WTC11 (cell line): ENCODE measurements at regions not wholly inside any gene's neighbourhood (a gene's known extent, or its start where the extent isn't known, plus 50 kb on each side); places are given as distances from the start of the nearest gene placed in this dataset.

Experiments
- ATAC-seq: fragments of 200-7000 bp; cut with Tn5 transposase; 2 replicates; pipeline ENCODE4 v1.10.0; 2021; ENCODE audit warnings: mild to moderate bottlenecking, moderate library complexity
- CTCF ChIA-PET: fragments of 300-600 bp; sonication (Branson Sonifier 250); formaldehyde crosslinking; loops from one replicate; lab custom pipeline; 2021; ENCODE audit warnings: antibody characterized with exemption; lab: Charles Lee
- POLR2A ChIA-PET: fragments of 350-600 bp; sonication (Branson Sonifier 250); formaldehyde crosslinking; loops from one replicate; lab custom pipeline; 2021; ENCODE audit warnings: antibody characterized with exemption; lab: Charles Lee
- DNase-seq: peaks from one replicate; pipeline ENCODE4 v3.0.0; 2021; ENCODE audit warnings: low spot score
- H3K27ac Mint-ChIP-seq: 2 replicates; pipeline ENCODE4 v1.8.0; 2021; ENCODE audit warnings: mixed read lengths
- H3K27me3 Mint-ChIP-seq: 2 replicates; pipeline ENCODE4 v1.8.0; 2021; ENCODE audit warnings: low read depth, mild to moderate bottlenecking, moderate library complexity, mixed read lengths
- H3K36me3 Mint-ChIP-seq: 2 replicates; pipeline ENCODE4 v1.8.0; 2021; ENCODE audit warnings: mixed read lengths
- H3K4me1 Mint-ChIP-seq: 2 replicates; pipeline ENCODE4 v1.8.0; 2022; ENCODE audit warnings: mixed read lengths
- H3K4me3 Mint-ChIP-seq: 2 replicates; pipeline ENCODE4 v1.8.0; 2021; ENCODE audit warnings: mild to moderate bottlenecking, moderate library complexity, mixed read lengths
- H3K9me3 Mint-ChIP-seq: 2 replicates; pipeline ENCODE4 v1.8.0; 2021; ENCODE audit warnings: mixed read lengths
- ATF1 ChIP-seq: sonication (generic); formaldehyde crosslinking; IDR thresholded peaks from 2 replicates; pipeline ENCODE4 v1.8.1; 2023; ENCODE audit warnings: mild to moderate bottlenecking, moderate library complexity, missing genetic modification reagents
- CDX4 ChIP-seq: fragments of 250-450 bp; sonication (Bioruptor Pico); IDR thresholded peaks from 2 replicates; pipeline ENCODE4 v1.9.0; 2021; ENCODE audit warnings: moderate library complexity, mild to moderate bottlenecking, inconsistent platforms, borderline replicate concordance
- CREM ChIP-seq: sonication (generic); formaldehyde crosslinking; IDR thresholded peaks from 2 replicates; pipeline ENCODE4 v1.8.1; 2022; ENCODE audit warnings: mild to moderate bottlenecking, missing genetic modification reagents, moderate library complexity
- GTF2I ChIP-seq: fragments of 250-450 bp; sonication (Bioruptor Pico); conservative IDR thresholded peaks from 2 replicates; pipeline ENCODE4 v1.4.0; 2021; ENCODE audit warnings: mild to moderate bottlenecking
- JUN ChIP-seq: sonication (generic); formaldehyde crosslinking; IDR thresholded peaks from 2 replicates; pipeline ENCODE4 v1.8.0; 2023; ENCODE audit warnings: mild to moderate bottlenecking, missing genetic modification reagents
- NR1H2 ChIP-seq: sonication (generic); formaldehyde crosslinking; IDR thresholded peaks from 2 replicates; pipeline ENCODE4 v1.9.0; 2021; ENCODE audit warnings: mild to moderate bottlenecking, moderate library complexity, missing genetic modification reagents
- OVOL2 ChIP-seq: fragments of 250-450 bp; sonication (Bioruptor Pico); IDR thresholded peaks from 2 replicates; pipeline ENCODE4 v1.9.0; 2021; ENCODE audit warnings: mild to moderate bottlenecking, borderline replicate concordance
- SOX15 ChIP-seq: fragments of 250-450 bp; sonication (Bioruptor Pico); IDR thresholded peaks from 2 replicates; pipeline ENCODE4 v1.9.0; 2021; ENCODE audit warnings: mild to moderate bottlenecking
- SP1 ChIP-seq: sonication (generic); formaldehyde crosslinking; conservative IDR thresholded peaks from 2 replicates; pipeline ENCODE4 v1.8.1; 2022; ENCODE audit warnings: missing genetic modification reagents
- TCF7 ChIP-seq: sonication (generic); formaldehyde crosslinking; IDR thresholded peaks from 2 replicates; pipeline ENCODE4 v1.8.0; 2022; ENCODE audit warnings: mild to moderate bottlenecking, low read depth, missing genetic modification reagents, moderate library complexity
- TP53 ChIP-seq: sonication (generic); formaldehyde crosslinking; IDR thresholded peaks from 2 replicates; pipeline ENCODE4 v1.8.1; 2023; ENCODE audit warnings: mild to moderate bottlenecking, missing genetic modification reagents
- ZNF121 ChIP-seq: sonication (generic); formaldehyde crosslinking; IDR thresholded peaks from 2 replicates; pipeline ENCODE4 v1.8.0; 2023; ENCODE audit warnings: missing genetic modification reagents
- ZNF396 ChIP-seq: fragments of 250-450 bp; sonication (Bioruptor Pico); IDR thresholded peaks from 2 replicates; pipeline ENCODE4 v1.8.0; 2021; ENCODE audit warnings: mild to moderate bottlenecking, moderate library complexity, borderline replicate concordance
- ZNF423 ChIP-seq: fragments of 250-450 bp; sonication (Bioruptor Pico); IDR thresholded peaks from 2 replicates; pipeline ENCODE4 v2.1.2; 2022; ENCODE audit warnings: mild to moderate bottlenecking, moderate library complexity
- ZNF671 ChIP-seq: fragments of 250-450 bp; sonication (Bioruptor Pico); IDR thresholded peaks from 2 replicates; pipeline ENCODE4 v1.8.0; 2021; ENCODE audit warnings: mild to moderate bottlenecking
- TF ChIP-seq, protein P1 (sequence below): sonication (generic); formaldehyde crosslinking; IDR thresholded peaks from 2 replicates; pipeline ENCODE4 v1.8.0; 2023; ENCODE audit warnings: missing genetic modification reagents
- TF ChIP-seq, protein P2 (sequence below): fragments of 250-450 bp; sonication (Bioruptor Pico); IDR thresholded peaks from 2 replicates; pipeline ENCODE4 v1.9.0; 2021; ENCODE audit warnings: mild to moderate bottlenecking
- TF ChIP-seq, protein P3 (sequence below): sonication (generic); formaldehyde crosslinking; IDR thresholded peaks from 2 replicates; pipeline ENCODE4 v1.8.1; 2023; ENCODE audit warnings: mild to moderate bottlenecking, missing genetic modification reagents, borderline replicate concordance
- TF ChIP-seq, protein P4 (sequence below): sonication (generic); formaldehyde crosslinking; IDR thresholded peaks from 2 replicates; pipeline ENCODE4 v1.8.1; 2023; ENCODE audit warnings: mild to moderate bottlenecking, missing genetic modification reagents
- TF ChIP-seq, protein P5 (sequence below): fragments of 250-450 bp; sonication (Bioruptor Pico); IDR thresholded peaks from 2 replicates; pipeline ENCODE4 v1.9.0; 2021; ENCODE audit warnings: mild to moderate bottlenecking, borderline replicate concordance

DNA sequence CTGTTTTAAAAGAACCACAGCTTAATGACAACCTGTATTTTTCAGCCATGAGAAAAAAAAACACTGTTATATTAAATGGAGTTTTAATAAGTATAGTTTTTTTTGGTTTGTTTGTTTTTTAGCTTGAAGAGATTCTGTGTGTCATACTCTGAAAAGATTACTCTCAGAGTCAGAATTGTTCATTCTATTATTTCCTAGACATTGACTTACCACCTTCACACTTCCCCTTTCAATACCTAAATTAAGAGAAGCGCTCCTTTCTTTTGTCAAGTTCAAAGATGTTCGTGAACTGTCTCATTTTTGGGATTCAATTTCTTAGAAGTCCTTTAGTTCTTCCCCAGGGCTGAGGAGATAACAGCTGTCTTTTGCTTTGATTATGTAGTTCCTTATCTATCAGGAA lies 1201.6 kb upstream of the NUDT12 start:
- POLR2A ChIA-PET: no interaction called here
- no peak for TF ChIP-seq OVOL2
- TF ChIP-seq, protein P1, sequence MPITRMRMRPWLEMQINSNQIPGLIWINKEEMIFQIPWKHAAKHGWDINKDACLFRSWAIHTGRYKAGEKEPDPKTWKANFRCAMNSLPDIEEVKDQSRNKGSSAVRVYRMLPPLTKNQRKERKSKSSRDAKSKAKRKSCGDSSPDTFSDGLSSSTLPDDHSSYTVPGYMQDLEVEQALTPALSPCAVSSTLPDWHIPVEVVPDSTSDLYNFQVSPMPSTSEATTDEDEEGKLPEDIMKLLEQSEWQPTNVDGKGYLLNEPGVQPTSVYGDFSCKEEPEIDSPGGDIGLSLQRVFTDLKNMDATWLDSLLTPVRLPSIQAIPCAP: no peak
- TF ChIP-seq SOX15 (CRISPR knock-in tag): no peak
- TF ChIP-seq, protein P2, sequence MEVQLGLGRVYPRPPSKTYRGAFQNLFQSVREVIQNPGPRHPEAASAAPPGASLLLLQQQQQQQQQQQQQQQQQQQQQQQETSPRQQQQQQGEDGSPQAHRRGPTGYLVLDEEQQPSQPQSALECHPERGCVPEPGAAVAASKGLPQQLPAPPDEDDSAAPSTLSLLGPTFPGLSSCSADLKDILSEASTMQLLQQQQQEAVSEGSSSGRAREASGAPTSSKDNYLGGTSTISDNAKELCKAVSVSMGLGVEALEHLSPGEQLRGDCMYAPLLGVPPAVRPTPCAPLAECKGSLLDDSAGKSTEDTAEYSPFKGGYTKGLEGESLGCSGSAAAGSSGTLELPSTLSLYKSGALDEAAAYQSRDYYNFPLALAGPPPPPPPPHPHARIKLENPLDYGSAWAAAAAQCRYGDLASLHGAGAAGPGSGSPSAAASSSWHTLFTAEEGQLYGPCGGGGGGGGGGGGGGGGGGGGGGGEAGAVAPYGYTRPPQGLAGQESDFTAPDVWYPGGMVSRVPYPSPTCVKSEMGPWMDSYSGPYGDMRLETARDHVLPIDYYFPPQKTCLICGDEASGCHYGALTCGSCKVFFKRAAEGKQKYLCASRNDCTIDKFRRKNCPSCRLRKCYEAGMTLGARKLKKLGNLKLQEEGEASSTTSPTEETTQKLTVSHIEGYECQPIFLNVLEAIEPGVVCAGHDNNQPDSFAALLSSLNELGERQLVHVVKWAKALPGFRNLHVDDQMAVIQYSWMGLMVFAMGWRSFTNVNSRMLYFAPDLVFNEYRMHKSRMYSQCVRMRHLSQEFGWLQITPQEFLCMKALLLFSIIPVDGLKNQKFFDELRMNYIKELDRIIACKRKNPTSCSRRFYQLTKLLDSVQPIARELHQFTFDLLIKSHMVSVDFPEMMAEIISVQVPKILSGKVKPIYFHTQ: no peak
- TF ChIP-seq GTF2I (CRISPR knock-in tag): no peak
- no peak for TF ChIP-seq NR1H2 (CRISPR knock-in tag)
- TF ChIP-seq TP53 (CRISPR knock-in tag): no peak
- TF ChIP-seq, protein P3, sequence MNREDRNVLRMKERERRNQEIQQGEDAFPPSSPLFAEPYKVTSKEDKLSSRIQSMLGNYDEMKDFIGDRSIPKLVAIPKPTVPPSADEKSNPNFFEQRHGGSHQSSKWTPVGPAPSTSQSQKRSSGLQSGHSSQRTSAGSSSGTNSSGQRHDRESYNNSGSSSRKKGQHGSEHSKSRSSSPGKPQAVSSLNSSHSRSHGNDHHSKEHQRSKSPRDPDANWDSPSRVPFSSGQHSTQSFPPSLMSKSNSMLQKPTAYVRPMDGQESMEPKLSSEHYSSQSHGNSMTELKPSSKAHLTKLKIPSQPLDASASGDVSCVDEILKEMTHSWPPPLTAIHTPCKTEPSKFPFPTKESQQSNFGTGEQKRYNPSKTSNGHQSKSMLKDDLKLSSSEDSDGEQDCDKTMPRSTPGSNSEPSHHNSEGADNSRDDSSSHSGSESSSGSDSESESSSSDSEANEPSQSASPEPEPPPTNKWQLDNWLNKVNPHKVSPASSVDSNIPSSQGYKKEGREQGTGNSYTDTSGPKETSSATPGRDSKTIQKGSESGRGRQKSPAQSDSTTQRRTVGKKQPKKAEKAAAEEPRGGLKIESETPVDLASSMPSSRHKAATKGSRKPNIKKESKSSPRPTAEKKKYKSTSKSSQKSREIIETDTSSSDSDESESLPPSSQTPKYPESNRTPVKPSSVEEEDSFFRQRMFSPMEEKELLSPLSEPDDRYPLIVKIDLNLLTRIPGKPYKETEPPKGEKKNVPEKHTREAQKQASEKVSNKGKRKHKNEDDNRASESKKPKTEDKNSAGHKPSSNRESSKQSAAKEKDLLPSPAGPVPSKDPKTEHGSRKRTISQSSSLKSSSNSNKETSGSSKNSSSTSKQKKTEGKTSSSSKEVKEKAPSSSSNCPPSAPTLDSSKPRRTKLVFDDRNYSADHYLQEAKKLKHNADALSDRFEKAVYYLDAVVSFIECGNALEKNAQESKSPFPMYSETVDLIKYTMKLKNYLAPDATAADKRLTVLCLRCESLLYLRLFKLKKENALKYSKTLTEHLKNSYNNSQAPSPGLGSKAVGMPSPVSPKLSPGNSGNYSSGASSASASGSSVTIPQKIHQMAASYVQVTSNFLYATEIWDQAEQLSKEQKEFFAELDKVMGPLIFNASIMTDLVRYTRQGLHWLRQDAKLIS (CRISPR knock-in tag): no peak
- no peak for TF ChIP-seq SP1 (CRISPR knock-in tag)
- no peak for TF ChIP-seq TCF7 (CRISPR knock-in tag)
- TF ChIP-seq, protein P4, sequence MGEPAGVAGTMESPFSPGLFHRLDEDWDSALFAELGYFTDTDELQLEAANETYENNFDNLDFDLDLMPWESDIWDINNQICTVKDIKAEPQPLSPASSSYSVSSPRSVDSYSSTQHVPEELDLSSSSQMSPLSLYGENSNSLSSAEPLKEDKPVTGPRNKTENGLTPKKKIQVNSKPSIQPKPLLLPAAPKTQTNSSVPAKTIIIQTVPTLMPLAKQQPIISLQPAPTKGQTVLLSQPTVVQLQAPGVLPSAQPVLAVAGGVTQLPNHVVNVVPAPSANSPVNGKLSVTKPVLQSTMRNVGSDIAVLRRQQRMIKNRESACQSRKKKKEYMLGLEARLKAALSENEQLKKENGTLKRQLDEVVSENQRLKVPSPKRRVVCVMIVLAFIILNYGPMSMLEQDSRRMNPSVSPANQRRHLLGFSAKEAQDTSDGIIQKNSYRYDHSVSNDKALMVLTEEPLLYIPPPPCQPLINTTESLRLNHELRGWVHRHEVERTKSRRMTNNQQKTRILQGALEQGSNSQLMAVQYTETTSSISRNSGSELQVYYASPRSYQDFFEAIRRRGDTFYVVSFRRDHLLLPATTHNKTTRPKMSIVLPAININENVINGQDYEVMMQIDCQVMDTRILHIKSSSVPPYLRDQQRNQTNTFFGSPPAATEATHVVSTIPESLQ (CRISPR knock-in tag): no peak
- no peak for TF ChIP-seq ZNF396 (CRISPR knock-in tag)
- TF ChIP-seq CDX4 (CRISPR knock-in tag): no peak
- no peak for TF ChIP-seq JUN (CRISPR knock-in tag)
- TF ChIP-seq CREM: no peak
- TF ChIP-seq, protein P5, sequence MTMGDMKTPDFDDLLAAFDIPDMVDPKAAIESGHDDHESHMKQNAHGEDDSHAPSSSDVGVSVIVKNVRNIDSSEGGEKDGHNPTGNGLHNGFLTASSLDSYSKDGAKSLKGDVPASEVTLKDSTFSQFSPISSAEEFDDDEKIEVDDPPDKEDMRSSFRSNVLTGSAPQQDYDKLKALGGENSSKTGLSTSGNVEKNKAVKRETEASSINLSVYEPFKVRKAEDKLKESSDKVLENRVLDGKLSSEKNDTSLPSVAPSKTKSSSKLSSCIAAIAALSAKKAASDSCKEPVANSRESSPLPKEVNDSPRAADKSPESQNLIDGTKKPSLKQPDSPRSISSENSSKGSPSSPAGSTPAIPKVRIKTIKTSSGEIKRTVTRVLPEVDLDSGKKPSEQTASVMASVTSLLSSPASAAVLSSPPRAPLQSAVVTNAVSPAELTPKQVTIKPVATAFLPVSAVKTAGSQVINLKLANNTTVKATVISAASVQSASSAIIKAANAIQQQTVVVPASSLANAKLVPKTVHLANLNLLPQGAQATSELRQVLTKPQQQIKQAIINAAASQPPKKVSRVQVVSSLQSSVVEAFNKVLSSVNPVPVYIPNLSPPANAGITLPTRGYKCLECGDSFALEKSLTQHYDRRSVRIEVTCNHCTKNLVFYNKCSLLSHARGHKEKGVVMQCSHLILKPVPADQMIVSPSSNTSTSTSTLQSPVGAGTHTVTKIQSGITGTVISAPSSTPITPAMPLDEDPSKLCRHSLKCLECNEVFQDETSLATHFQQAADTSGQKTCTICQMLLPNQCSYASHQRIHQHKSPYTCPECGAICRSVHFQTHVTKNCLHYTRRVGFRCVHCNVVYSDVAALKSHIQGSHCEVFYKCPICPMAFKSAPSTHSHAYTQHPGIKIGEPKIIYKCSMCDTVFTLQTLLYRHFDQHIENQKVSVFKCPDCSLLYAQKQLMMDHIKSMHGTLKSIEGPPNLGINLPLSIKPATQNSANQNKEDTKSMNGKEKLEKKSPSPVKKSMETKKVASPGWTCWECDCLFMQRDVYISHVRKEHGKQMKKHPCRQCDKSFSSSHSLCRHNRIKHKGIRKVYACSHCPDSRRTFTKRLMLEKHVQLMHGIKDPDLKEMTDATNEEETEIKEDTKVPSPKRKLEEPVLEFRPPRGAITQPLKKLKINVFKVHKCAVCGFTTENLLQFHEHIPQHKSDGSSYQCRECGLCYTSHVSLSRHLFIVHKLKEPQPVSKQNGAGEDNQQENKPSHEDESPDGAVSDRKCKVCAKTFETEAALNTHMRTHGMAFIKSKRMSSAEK (CRISPR knock-in tag): no peak
- TF ChIP-seq ZNF671 (CRISPR knock-in tag): no peak
- TF ChIP-seq ATF1 (CRISPR knock-in tag): no peak
- no peak for TF ChIP-seq ZNF121 (CRISPR knock-in tag)
- no peak for TF ChIP-seq ZNF423 (CRISPR knock-in tag)
- TF ChIP-seq, all 79 proteins: peak for 0
- no peak overlapping the region for H3K4me3 Mint-ChIP-seq
- peaks cover 5% of the 10 kb centered on the region for H3K9me3 Mint-ChIP-seq
- ATAC-seq: no peak
- H3K36me3 Mint-ChIP-seq: no peaks in the 10 kb centered on the region
- CTCF ChIA-PET: no interaction called here
- no peaks in the 10 kb centered on the region for H3K27me3 Mint-ChIP-seq
- no peak overlapping the region for H3K27ac Mint-ChIP-seq
- peaks cover 8% of the 10 kb centered on the region for H3K4me1 Mint-ChIP-seq
- no peak for DNase-seq
